ENCODE measurements at regions not wholly inside any gene's neighbourhood (a gene's known extent, or its start where the extent isn't known, plus 50 kb on each side); places are given as distances from the start of the nearest gene placed in this dataset.

DNA sequence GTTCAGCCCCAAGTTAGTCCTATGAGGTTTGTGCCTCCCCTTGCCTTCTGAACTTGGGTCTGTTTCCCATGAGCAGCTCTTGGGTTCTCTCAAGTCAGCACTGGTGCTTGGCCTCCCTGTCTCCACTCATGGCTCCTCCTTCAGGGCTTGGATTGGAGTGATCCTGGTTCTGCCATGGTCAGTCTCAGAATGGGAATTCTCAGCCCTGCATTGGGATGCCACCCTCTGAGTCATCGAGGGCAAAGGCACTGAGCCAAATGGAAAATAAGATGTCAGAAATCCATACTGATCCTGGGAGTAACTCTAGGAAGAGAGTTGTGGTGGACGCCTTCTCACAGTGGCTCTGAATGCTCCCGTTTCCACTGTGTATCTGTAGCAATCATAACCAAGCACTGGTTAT, 233.4 kb upstream of the HABP2 start:
- peaks cover 3% of the 10 kb centered on the region for H3K27me3 ChIP-seq (ENCODE audit: insufficient read depth, poor library complexity, severe bottlenecking)
- DNase-seq (ENCODE audit: low read depth in 1 of 2, low spot score in 1 of 2), result no peak
- no peak overlapping the region for H3K27ac ChIP-seq (replicated peaks)
- TF ChIP-seq GABPA (IDR thresholded peaks at IDR 0.05; ENCODE audit: low read depth), result no peak
- TF ChIP-seq, protein P1, sequence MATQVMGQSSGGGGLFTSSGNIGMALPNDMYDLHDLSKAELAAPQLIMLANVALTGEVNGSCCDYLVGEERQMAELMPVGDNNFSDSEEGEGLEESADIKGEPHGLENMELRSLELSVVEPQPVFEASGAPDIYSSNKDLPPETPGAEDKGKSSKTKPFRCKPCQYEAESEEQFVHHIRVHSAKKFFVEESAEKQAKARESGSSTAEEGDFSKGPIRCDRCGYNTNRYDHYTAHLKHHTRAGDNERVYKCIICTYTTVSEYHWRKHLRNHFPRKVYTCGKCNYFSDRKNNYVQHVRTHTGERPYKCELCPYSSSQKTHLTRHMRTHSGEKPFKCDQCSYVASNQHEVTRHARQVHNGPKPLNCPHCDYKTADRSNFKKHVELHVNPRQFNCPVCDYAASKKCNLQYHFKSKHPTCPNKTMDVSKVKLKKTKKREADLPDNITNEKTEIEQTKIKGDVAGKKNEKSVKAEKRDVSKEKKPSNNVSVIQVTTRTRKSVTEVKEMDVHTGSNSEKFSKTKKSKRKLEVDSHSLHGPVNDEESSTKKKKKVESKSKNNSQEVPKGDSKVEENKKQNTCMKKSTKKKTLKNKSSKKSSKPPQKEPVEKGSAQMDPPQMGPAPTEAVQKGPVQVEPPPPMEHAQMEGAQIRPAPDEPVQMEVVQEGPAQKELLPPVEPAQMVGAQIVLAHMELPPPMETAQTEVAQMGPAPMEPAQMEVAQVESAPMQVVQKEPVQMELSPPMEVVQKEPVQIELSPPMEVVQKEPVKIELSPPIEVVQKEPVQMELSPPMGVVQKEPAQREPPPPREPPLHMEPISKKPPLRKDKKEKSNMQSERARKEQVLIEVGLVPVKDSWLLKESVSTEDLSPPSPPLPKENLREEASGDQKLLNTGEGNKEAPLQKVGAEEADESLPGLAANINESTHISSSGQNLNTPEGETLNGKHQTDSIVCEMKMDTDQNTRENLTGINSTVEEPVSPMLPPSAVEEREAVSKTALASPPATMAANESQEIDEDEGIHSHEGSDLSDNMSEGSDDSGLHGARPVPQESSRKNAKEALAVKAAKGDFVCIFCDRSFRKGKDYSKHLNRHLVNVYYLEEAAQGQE (IDR thresholded peaks at IDR 0.05; ENCODE audit: insufficient replicate concordance, low read depth), result no peak
- H3K4me3 ChIP-seq (replicated peaks; ENCODE audit: insufficient read depth, low read length), result no peak overlapping the region

DNA sequence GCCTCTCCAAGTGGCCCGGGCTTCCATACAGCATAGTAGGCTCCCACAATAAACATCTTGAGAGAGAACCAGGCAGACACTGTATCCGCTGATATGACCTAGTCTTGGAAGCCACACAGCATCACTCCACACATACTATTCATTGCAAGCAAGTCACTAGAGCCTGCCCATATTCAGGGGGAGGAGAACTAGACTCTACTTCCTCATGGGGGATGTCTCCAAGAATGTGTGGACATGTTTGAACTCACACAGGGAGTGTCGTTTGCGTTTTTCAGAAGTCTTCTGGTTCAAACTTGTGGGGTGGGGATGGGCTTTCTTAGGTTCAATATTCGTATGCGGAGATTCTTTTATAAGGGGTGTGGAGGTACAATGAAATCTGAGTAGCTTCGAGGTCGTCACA, 232.6 kb upstream of the HABP2 start:
- TF ChIP-seq SPI1 (IDR thresholded peaks at IDR 0.05; ENCODE audit: borderline replicate concordance, low read depth), result no peak
- no peak for TF ChIP-seq GABPA (IDR thresholded peaks at IDR 0.05; ENCODE audit: low read depth)
- TF ChIP-seq POLR2AphosphoS5 (IDR thresholded peaks at IDR 0.05; ENCODE audit: low read depth), result no peak
- TF ChIP-seq, protein P1 (IDR thresholded peaks at IDR 0.05; ENCODE audit: insufficient replicate concordance, low read depth), result no peak
- TF ChIP-seq CTCF (IDR thresholded peaks at IDR 0.05; ENCODE audit: insufficient read depth, low read length), result no peak
- H3K27ac ChIP-seq (replicated peaks), result no peak overlapping the region
- DNase-seq (ENCODE audit: low read depth in 1 of 2, low spot score in 1 of 2), result no peak
- peaks cover 3% of the 10 kb centered on the region for H3K27me3 ChIP-seq (ENCODE audit: insufficient read depth, poor library complexity, severe bottlenecking)
- H3K4me3 ChIP-seq (replicated peaks; ENCODE audit: insufficient read depth, low read length), result no peak overlapping the region

DNA sequence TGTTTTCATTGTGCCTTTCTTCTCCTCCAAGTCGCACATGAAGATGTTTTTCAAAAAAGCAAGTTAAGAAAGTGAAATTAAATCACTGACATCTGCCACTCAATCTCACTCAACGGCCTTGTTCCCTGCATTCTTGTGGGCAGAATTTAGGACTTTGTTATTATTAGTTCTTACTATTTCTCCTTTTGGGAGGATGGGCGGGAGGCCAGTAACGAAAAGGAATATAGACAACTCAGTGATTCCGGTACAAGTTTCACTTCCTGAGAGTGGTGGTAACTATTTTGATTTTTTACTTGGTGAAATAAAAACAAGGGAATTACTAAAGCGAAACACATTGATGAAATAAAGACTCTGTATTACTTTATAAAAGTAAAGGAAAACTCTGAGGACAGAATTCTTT, 231.9 kb upstream of the HABP2 start:
- H3K27me3 ChIP-seq (ENCODE audit: insufficient read depth, poor library complexity, severe bottlenecking), result peaks cover 3% of the 10 kb centered on the region
- DNase-seq (ENCODE audit: low read depth in 1 of 2, low spot score in 1 of 2), result no peak
- H3K27ac ChIP-seq (replicated peaks), result no peak overlapping the region
- H3K4me3 ChIP-seq (replicated peaks; ENCODE audit: insufficient read depth, low read length), result no peak overlapping the region
- TF ChIP-seq CTCF (IDR thresholded peaks at IDR 0.05; ENCODE audit: insufficient read depth, low read length) (no peak), POLR2AphosphoS5 (IDR thresholded peaks at IDR 0.05; ENCODE audit: low read depth) (no peak), SPI1 (IDR thresholded peaks at IDR 0.05; ENCODE audit: borderline replicate concordance, low read depth) (no peak), GABPA (IDR thresholded peaks at IDR 0.05; ENCODE audit: low read depth) (no peak)
- TF ChIP-seq, protein P1 (IDR thresholded peaks at IDR 0.05; ENCODE audit: insufficient replicate concordance, low read depth), result no peak

DNA sequence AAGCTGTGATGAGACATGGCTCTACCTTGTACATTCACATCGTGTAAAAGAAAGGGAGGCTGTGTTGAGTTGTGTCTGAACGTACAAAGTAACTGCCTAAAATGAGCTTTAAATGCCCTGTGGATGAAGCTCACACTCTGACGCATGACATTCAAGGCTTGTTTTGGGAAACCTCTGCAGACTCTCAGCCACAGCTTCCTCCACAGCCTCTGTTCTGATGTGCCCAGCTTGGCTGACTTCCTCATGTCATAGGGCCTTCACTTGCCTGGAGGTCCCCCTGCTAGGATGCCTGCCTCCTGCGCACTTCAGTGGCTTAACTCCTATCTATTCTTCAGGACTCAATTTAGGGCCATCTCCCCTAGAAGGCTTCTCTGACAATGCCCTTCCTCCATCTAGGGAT, 230.0 kb upstream of the HABP2 start:
- TF ChIP-seq SPI1 (IDR thresholded peaks at IDR 0.05; ENCODE audit: borderline replicate concordance, low read depth), result peak; percentile 34; the same call in 1 of the 2 replicates
- TF ChIP-seq, protein P1 (IDR thresholded peaks at IDR 0.05; ENCODE audit: insufficient replicate concordance, low read depth), result no peak
- peak; percentile 14 to 35 for DNase-seq (ENCODE audit: low read depth in 1 of 2, low spot score in 1 of 2)
- Histone ChIP-seq H3K27ac (replicated peaks) (no peak overlapping the region), H3K27me3 (ENCODE audit: insufficient read depth, poor library complexity, severe bottlenecking) (peaks cover 3% of the 10 kb centered on the region), H3K4me3 (replicated peaks; ENCODE audit: insufficient read depth, low read length) (no peak overlapping the region)

Data from HL-60 (cell line).